ENCODE measurements at regions not wholly inside any gene's neighbourhood (a gene's known extent, or its start where the extent isn't known, plus 50 kb on each side); places are given as distances from the start of the nearest gene placed in this dataset.
A peak's percentile ranks its signal among the peaks of the same experiment; 100 is the strongest.

GRCh38 chr14:42228611-42229010 is 621.9 kb downstream of the LRFN5 start:
- intact Hi-C loops (cut with DNase I) = no loop called here
- no peak for DNase-seq

GRCh38 chr14:42224053-42224888 is 617.6 kb downstream of the LRFN5 start:
- intact Hi-C loops (cut with DNase I) = no loop called here
- DNase-seq = peak in 41 of 42 donors; percentile 27 to 89 (median 75)

DNA sequence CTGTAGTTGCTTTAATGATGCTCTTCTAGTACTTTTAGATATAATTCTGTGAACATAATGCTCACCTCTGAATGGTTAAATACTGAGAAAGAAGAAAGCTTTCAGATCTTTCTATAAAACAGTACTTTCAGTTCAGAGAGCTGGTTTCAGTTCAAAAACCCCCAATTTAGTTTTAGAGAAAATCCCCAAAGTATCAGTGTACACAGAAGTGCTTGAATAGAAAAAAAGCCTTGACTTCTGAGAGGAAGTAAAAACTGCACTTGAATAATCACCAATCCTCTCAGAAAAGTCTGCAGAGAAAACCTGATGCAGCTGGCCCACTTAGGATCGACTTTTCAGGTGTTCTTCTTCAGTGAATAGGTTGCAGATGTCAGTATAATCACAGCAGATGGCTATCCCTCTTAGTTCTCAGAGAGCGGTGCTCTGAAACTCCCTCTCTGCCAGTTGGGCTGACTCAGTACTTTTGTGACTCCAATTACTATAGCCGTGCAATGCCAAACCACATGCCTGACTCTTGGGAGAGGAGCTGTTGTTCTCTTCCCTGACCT is 616.3 kb downstream of the LRFN5 start:
- intact Hi-C loops (cut with DNase I) = no loop called here
- peak in 3 of 42 donors; percentile 2 to 56 (median 14) for DNase-seq

DNA sequence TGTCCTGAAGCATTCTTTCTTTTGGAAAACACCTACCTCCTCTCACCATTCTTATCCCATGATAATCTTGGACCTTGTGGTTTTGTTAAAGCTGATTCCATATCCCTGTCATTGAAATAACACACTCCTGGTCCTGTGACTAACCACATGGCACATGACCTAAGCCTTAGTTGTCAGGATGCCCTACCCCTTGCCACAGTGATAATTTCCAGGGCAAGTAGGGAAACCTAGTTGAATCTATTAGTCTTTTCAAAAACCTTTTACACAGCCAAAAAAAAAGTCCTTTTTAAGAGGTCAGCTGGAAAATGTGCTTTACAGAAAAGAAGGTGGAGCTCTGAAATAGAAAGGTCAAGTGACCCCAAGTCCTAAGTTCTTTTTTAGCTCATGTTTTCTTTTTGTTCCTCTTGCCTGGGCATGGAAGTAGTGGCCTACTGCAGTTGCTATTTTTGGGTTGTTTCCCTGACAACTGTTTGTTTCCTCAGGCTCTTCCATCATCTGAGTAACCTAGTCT is 608.4 kb downstream of the LRFN5 start:
- intact Hi-C loops (cut with DNase I) = no loop called here
- DNase-seq = peak in 1 of 42 donors; percentile 3

GRCh38 chr14:42200957-42201356 is 594.3 kb downstream of the LRFN5 start:
- intact Hi-C loops (cut with DNase I) = no loop called here
- no peak for DNase-seq

GRCh38 chr14:42198010-42198409 is 591.3 kb downstream of the LRFN5 start:
- intact Hi-C loops (cut with DNase I) = no loop called here
- DNase-seq = no peak

DNA sequence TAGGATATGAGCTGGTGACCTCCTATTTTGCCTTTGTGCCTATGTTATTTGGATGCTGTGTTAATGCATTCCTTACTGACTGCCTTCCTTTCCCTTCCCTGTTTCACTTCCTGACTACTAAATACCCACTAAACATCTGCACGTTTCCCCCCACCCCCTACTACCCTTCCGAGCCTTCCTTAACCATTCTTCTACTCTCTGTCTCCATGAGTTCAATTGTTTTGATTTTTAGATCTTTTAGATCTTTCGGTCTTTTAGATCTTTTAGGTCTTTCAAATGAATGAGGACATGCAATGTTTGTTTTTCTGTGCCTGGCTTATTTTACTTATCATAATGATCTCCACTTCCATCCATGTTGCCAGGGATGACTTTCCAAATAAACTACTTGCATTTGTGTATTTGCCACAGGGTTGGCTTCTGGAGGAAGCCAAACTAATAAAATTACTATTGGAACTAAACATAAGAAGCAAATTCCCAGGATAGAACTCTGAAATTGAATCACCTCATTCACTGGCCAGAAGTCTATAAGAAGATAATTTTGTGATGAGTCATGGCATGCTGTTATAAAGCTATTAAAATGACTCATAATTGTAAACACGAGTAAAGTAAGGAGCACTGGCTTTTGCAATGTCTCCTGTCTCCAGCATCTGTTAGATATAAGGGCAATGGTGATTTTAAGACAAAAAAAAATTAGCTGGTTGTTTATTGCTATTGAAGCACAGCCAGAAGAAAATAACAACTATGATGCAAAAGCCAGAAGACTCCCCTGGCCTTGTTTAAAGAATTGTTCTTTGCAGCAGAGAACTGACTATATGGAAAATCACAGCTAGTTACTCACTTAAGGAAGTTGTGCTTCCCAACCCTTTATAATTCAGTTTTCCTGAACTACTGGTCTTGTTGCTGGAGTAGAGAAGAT is 586.3 kb downstream of the LRFN5 start:
- DNase-seq = no peak

GRCh38 chr14:42190744-42191143 is 584.1 kb downstream of the LRFN5 start:
- no peak for DNase-seq
- intact Hi-C loops (cut with DNase I) = no loop called here

More for the DNA sequence above, 586.3 kb downstream of the LRFN5 start:
- intact Hi-C loops (cut with DNase I) = no loop called here

GRCh38 chr14:42187846-42188245 is 581.2 kb downstream of the LRFN5 start:
- intact Hi-C loops (cut with DNase I) = no loop called here
- DNase-seq = no peak

DNA sequence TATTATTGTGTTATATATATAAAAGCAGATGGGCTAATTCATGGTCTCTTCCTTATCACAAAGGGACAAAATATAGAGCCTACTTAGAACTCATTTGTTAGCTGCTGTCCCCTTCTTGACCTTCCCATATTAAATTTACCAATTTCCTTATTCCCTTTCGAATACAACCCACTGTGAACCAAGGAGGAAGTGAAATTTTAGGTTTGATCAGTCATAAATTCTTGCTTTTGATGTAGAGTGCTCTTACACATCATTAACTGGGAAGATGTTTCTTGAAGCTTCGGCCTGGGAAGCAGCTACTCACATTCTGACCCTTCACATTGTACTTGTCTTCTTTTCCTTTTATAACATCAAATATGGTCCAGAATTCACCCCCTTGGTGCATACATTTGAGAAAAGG is 579.0 kb downstream of the LRFN5 start:
- intact Hi-C loops (cut with DNase I) = no loop called here
- no peak for DNase-seq

DNA sequence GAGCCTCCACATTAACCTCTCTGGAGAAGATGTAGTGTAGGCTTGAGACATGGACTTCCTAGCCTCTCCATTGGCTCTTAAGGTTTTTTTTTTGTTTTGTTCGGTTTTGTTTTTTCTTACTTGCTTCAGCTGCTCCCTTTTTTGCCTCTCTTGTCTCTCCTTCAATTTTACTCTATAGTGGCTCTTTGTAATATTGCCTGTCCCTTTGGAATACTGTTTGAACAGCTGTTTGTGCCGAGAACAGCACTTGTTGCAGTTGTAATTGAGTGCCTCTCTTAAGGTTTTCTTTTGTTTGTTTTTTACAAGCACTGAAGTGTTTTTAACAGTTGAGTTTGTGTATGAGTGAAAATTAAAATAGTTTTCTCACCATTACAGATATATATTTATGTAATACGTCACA is 567.7 kb downstream of the LRFN5 start:
- intact Hi-C loops (cut with DNase I) = no loop called here
- no peak for DNase-seq

GRCh38 chr14:42173206-42173605 is 566.5 kb downstream of the LRFN5 start:
- intact Hi-C loops (cut with DNase I) = no loop called here
- no peak for DNase-seq

DNA sequence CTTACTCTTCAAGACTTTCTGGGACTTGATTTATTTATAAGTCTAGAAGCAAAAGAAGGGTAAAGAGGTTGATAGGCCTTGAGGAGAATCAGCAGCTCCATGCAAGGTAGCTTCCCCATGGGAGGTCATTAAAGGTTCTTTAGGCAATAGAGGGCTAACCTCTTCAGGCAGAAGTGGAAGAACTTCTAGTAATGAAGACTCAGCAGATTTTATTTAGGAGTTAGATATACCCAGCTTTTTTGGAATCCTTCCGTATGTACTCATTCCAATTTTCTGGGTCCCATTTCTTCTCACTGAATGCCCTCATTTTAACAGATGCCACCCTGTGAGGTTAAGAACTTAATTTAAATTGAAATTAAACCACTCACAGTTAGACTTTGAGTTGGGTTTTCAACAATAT is 565.6 kb downstream of the LRFN5 start:
- intact Hi-C loops (cut with DNase I) = no loop called here
- no peak for DNase-seq

- intact Hi-C loops (cut with DNase I) = no loop called here
- DNase-seq = no peak
Measured at GRCh38 chr14:42163136-42163535, 556.5 kb downstream of the LRFN5 start.

DNA sequence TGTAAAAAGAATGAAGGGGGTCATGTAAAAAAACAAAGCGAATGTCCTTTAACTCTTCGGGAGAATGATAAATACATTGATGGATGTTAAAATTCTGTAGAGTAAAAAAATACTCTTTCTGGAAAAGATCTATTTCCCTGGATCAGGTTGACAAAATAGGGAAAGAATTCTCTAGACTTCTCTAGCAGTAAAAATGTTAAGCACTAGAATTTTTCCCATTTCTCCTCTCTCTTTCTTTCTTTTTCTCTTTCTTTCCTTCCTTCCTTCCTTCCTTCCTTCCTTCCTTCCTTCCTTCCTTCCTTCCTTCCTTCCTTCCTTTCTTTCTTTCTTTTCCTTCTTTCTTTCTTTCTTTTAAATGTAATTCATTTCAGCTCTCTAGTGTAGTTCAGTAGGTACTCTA is 552.5 kb downstream of the LRFN5 start:
- intact Hi-C loops (cut with DNase I) = no loop called here
- no peak for DNase-seq

GRCh38 chr14:42149609-42150261 is 543.1 kb downstream of the LRFN5 start:
- intact Hi-C loops (cut with DNase I) = no loop called here
- DNase-seq = no peak

GRCh38 chr14:42145766-42146165 is 539.1 kb downstream of the LRFN5 start:
- intact Hi-C loops (cut with DNase I) = no loop called here
- no peak for DNase-seq

DNA sequence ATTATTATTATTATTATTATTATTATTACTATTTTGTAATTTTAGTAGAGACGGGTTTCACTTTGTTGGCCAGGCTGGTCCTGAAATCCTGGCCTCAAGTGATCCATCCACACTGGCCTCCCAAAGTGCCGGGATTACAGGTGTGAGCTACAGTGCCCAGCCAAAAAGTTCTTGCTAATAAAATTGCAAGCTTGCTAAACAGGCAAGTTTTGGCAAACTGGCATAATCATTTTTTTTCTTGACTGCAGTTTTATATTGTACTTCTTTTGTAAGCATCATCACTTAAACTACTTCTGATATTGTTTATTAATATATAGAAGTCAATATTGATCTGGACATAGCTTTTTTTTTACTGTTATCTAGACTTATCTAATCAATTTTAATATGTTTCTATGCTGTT is 536.4 kb downstream of the LRFN5 start:
- intact Hi-C loops (cut with DNase I) = no loop called here
- no peak for DNase-seq

DNA sequence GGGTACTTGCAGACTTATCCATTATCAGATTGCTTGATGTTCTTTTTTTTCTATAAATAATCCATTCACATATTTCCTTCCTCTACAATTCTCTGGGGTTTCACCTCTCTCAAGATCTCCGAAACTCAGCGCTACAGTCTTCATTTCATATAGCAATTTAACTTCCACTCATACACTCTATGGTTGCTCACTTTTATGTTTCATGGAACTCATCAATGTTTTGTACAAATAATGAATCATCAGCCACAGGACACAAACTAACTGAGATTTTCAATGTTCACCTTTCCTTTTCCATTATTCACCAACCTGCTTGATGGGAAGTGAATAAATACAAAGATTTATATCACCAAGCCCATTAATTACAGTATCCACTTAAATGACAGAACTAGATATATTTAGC is 534.7 kb downstream of the LRFN5 start:
- DNase-seq = no peak
- intact Hi-C loops (cut with DNase I) = no loop called here

All from head of caudate nucleus (tissue), 42 donors.